Fibroblast of mammary gland (primary cell): ENCODE measurements at regions not wholly inside any gene's neighbourhood (a gene's known extent, or its start where the extent isn't known, plus 50 kb on each side); places are given as distances from the start of the nearest gene placed in this dataset.
"Not testable (repeated sequence)": the region's sequence is repeated elsewhere in the genome, so short reads cannot be mapped to it uniquely, and the experiment has no call there.

Experiments
- DNase-seq: peaks from one replicate; pipeline ENCODE4 v3.0.0-alpha.2; 2010; ENCODE audit warnings: low read depth
- H3K4me3 ChIP-seq: 2 replicates; pipeline ENCODE4 v1.5.1; 2011; ENCODE audit warnings: low read depth, mild to moderate bottlenecking, low read length, moderate library complexity; ENCODE audit not compliant: control insufficient read depth
- CTCF ChIP-seq: conservative IDR thresholded peaks from 2 replicates; pipeline ENCODE4 v1.5.1; 2011; ENCODE audit warnings: low read depth, low read length, inconsistent platforms; ENCODE audit not compliant: control insufficient read depth, insufficient read depth

- H3K4me3 ChIP-seq, result no peak overlapping the region
- TF ChIP-seq CTCF, result no peak
- DNase-seq, result no peak
Observed at GRCh38 chr15:96054621-96055020, 275.9 kb upstream of the NR2F2 start.

- no peak for TF ChIP-seq CTCF
- no peak overlapping the region for H3K4me3 ChIP-seq
- no peak for DNase-seq
Observed at GRCh38 chr15:96058103-96058851, 272.2 kb upstream of the NR2F2 start.

- DNase-seq, H3K4me3 ChIP-seq: not testable (repeated sequence)
Observed at GRCh38 chr15:96058852-96059103, 271.7 kb upstream of the NR2F2 start.

GRCh38 chr15:96060591-96060990, 269.9 kb upstream of the NR2F2 start:
- DNase-seq, H3K4me3 ChIP-seq: not testable (repeated sequence)

- peak; percentile 58 for DNase-seq
- TF ChIP-seq CTCF, result no peak
- no peak overlapping the region for H3K4me3 ChIP-seq
Observed at GRCh38 chr15:96064351-96064756, 266.1 kb upstream of the NR2F2 start.

- no peak overlapping the region for H3K4me3 ChIP-seq
- TF ChIP-seq CTCF, result no peak
- no peak for DNase-seq
Observed at GRCh38 chr15:96066126-96066525, 264.4 kb upstream of the NR2F2 start.

- H3K4me3 ChIP-seq, result no peak overlapping the region
- TF ChIP-seq CTCF, result no peak
- no peak for DNase-seq
Observed at GRCh38 chr15:96066852-96067495, 263.5 kb upstream of the NR2F2 start.

GRCh38 chr15:96067677-96068076, 262.8 kb upstream of the NR2F2 start:
- no peak for DNase-seq
- H3K4me3 ChIP-seq, result no peak overlapping the region
- no peak for TF ChIP-seq CTCF
